Stimulated activated naive CD4-positive, alpha-beta T cell treated with Interleukin-2 at 50 U/mL for 16 hours (primary cell): ENCODE measurements at regions not wholly inside any gene's neighbourhood (a gene's known extent, or its start where the extent isn't known, plus 50 kb on each side); places are given as distances from the start of the nearest gene placed in this dataset.
"Not testable (repeated sequence)": the region's sequence is repeated elsewhere in the genome, so short reads cannot be mapped to it uniquely, and the experiment has no call there.

Source experiments
- DNase-seq: peaks from one replicate; lab custom pipeline; 2025; lab: John Stamatoyannopoulos, UW

- no peak for DNase-seq
These were observed 107.6 kb downstream of the GOSR1 start for GRCh38 chr17:30584810-30585209.

- DNase-seq: no peak
These were observed 103.7 kb downstream of the GOSR1 start for GRCh38 chr17:30580916-30581315.

- no peak for DNase-seq
These were observed 102.6 kb downstream of the GOSR1 start for GRCh38 chr17:30579610-30580315.

GRCh38 chr17:30578015-30578717 is 101.0 kb downstream of the GOSR1 start:
- not testable (repeated sequence) for DNase-seq
